ENCODE measurements at regions not wholly inside any gene's neighbourhood (a gene's known extent, or its start where the extent isn't known, plus 50 kb on each side); places are given as distances from the start of the nearest gene placed in this dataset.

DNA sequence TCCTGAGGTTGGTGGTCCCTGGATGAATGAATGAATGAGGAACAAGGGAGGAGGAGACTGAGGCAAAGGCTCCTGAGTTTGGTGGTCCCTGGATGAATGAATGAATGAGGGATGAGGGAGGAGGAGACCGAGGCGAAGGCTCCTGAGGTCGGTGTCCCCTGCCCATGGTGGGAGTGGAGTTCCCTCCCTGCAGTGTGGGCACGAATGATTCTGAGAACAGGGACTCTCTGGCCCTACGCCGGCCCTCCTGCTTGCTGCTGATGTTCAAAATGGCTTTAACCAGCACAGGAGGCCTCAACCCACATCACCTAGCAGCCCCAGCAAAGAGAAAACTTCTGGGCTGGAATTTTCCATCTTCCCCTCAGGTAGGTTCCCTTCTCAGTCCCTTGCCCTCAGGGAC lies 377.8 kb downstream of the IRX2 start:
- Histone ChIP-seq H3K9me3 (no peaks in the 10 kb centered on the region), H3K36me3 (no peaks in the 10 kb centered on the region), H3K27ac (no peak overlapping the region), H3K27me3 (no peaks in the 10 kb centered on the region), H3K4me1 (no peaks in the 10 kb centered on the region), H3K4me3 (no peak overlapping the region)
- WGBS = 94% methylated on average over 6 of the region's 6 CpGs
- TF ChIP-seq EP300 (IDR thresholded peaks at IDR 0.05) = no peak
- TF ChIP-seq POLR2AphosphoS5 (IDR thresholded peaks at IDR 0.05) = no peak
- no peak for TF ChIP-seq POLR2A (IDR thresholded peaks at IDR 0.05)
- TF ChIP-seq, protein P1, sequence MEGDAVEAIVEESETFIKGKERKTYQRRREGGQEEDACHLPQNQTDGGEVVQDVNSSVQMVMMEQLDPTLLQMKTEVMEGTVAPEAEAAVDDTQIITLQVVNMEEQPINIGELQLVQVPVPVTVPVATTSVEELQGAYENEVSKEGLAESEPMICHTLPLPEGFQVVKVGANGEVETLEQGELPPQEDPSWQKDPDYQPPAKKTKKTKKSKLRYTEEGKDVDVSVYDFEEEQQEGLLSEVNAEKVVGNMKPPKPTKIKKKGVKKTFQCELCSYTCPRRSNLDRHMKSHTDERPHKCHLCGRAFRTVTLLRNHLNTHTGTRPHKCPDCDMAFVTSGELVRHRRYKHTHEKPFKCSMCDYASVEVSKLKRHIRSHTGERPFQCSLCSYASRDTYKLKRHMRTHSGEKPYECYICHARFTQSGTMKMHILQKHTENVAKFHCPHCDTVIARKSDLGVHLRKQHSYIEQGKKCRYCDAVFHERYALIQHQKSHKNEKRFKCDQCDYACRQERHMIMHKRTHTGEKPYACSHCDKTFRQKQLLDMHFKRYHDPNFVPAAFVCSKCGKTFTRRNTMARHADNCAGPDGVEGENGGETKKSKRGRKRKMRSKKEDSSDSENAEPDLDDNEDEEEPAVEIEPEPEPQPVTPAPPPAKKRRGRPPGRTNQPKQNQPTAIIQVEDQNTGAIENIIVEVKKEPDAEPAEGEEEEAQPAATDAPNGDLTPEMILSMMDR (IDR thresholded peaks at IDR 0.05) = no peak
- DNase-seq (ENCODE audit: low spot score in 2 of 2) = no peak

DNA sequence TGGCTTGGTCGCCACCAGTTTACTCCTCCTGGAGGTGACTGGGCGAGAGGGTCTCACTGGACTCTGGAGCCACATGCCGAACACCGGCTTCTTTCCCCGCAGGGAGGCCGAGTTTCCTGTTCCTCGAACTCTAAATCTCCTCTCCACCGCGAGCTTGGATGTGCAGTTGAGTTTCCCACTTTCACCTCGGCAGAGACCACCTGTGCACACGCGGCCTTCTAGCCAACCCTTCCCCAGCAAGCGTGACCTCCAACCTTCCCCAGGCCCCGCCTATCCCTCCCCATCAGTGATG lies 380.1 kb downstream of the IRX2 start:
- DNase-seq (ENCODE audit: low spot score in 2 of 2) = no peak
- Histone ChIP-seq H3K4me3 (no peak overlapping the region), H3K4me1 (no peaks in the 10 kb centered on the region), H3K27ac (no peak overlapping the region), H3K27me3 (no peaks in the 10 kb centered on the region), H3K36me3 (no peaks in the 10 kb centered on the region), H3K9me3 (no peaks in the 10 kb centered on the region)
- WGBS = 92% methylated on average over 13 of the region's 14 CpGs
- TF ChIP-seq POLR2AphosphoS5 (IDR thresholded peaks at IDR 0.05) = no peak

DNA sequence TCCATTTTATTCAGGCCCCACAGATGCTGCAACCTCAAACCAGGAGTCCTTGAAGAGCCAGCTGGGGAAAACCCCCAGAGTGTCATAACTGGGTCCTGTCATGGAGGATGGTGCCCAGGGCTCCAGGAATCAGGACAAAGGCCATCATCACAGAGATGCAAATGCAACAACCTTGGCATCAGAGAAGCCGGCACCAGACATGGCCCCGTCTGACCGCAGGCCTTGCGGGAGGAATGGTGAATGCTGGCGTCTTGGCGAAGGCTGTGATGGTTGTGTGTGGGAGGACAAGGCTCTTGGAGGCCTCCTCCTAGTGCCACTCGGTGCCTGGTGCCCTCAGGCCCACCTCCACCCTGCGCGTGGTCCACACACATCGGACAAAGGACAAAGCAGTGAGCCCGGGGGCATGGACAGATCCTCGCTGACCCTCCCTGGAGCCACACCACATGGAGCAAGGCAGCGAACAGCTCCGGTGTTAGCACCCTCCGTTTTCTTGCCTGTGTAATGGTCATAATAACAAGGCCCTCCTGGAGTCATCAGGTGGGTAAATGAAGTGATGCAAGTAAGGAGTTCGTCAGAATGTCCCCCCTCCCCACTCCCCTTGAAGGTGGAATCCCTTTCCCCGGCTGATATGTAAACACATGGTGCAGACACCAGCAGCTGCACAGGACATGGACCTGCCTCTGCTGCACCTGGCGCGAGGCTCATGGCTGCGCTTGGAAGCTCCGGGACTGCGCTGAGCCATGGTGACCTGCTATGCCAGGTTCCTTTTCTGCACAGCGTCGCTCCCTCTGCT lies 380.7 kb downstream of the IRX2 start:
- Histone ChIP-seq H3K27me3 (no peaks in the 10 kb centered on the region), H3K27ac (no peak overlapping the region), H3K9me3 (no peaks in the 10 kb centered on the region), H3K4me3 (no peak overlapping the region), H3K36me3 (no peaks in the 10 kb centered on the region), H3K4me1 (no peaks in the 10 kb centered on the region)
- TF ChIP-seq POLR2AphosphoS5 (IDR thresholded peaks at IDR 0.05) (no peak), POLR2A (IDR thresholded peaks at IDR 0.05) (no peak), EP300 (IDR thresholded peaks at IDR 0.05) (no peak)
- TF ChIP-seq, protein P1 (IDR thresholded peaks at IDR 0.05) = no peak
- 85% methylated on average over 20 of the region's 24 CpGs for WGBS
- no peak for DNase-seq (ENCODE audit: low spot score in 2 of 2)

GRCh38 chr5:2369178-2369577 lies 382.3 kb downstream of the IRX2 start:
- H3K27me3 ChIP-seq = no peaks in the 10 kb centered on the region
- H3K36me3 ChIP-seq = no peaks in the 10 kb centered on the region
- no peaks in the 10 kb centered on the region for H3K9me3 ChIP-seq
- no peak for DNase-seq (ENCODE audit: low spot score in 2 of 2)
- no peaks in the 10 kb centered on the region for H3K4me1 ChIP-seq
- 94% methylated on average over 8 of the region's 8 CpGs for WGBS
- H3K27ac ChIP-seq = no peak overlapping the region
- no peak for TF ChIP-seq POLR2AphosphoS5 (IDR thresholded peaks at IDR 0.05)
- TF ChIP-seq, protein P1 (IDR thresholded peaks at IDR 0.05) = no peak
- no peak for TF ChIP-seq EP300 (IDR thresholded peaks at IDR 0.05)
- TF ChIP-seq POLR2A (IDR thresholded peaks at IDR 0.05) = no peak
- no peak overlapping the region for H3K4me3 ChIP-seq

GRCh38 chr5:2366816-2367215 lies 384.7 kb downstream of the IRX2 start:
- Histone ChIP-seq H3K4me1 (no peaks in the 10 kb centered on the region), H3K9me3 (no peaks in the 10 kb centered on the region), H3K27ac (no peak overlapping the region), H3K36me3 (no peaks in the 10 kb centered on the region), H3K4me3 (no peak overlapping the region), H3K27me3 (no peaks in the 10 kb centered on the region)
- no peak for TF ChIP-seq EP300 (IDR thresholded peaks at IDR 0.05)
- TF ChIP-seq, protein P1 (IDR thresholded peaks at IDR 0.05) = no peak
- TF ChIP-seq POLR2A (IDR thresholded peaks at IDR 0.05) = no peak
- TF ChIP-seq POLR2AphosphoS5 (IDR thresholded peaks at IDR 0.05) = no peak
- 71% methylated on average over 9 of the region's 9 CpGs for WGBS
- no peak for DNase-seq (ENCODE audit: low spot score in 2 of 2)

- no peaks in the 10 kb centered on the region for H3K4me1 ChIP-seq
- no peak for DNase-seq (ENCODE audit: low spot score in 2 of 2)
- no peaks in the 10 kb centered on the region for H3K27me3 ChIP-seq
- no peak for TF ChIP-seq EP300 (IDR thresholded peaks at IDR 0.05)
- TF ChIP-seq, protein P1 (IDR thresholded peaks at IDR 0.05) = no peak
- no peak for TF ChIP-seq POLR2A (IDR thresholded peaks at IDR 0.05)
- TF ChIP-seq POLR2AphosphoS5 (IDR thresholded peaks at IDR 0.05) = no peak
- no peak overlapping the region for H3K27ac ChIP-seq
- no peak overlapping the region for H3K4me3 ChIP-seq
- no peaks in the 10 kb centered on the region for H3K9me3 ChIP-seq
- no peaks in the 10 kb centered on the region for H3K36me3 ChIP-seq
Observed at GRCh38 chr5:2357309-2357708, 394.2 kb downstream of the IRX2 start.

All from suprapubic skin (tissue), 4 donors.